Progenitor cell of endocrine pancreas (in vitro differentiated cells): ENCODE measurements at regions not wholly inside any gene's neighbourhood (a gene's known extent, or its start where the extent isn't known, plus 50 kb on each side); places are given as distances from the start of the nearest gene placed in this dataset.

Experiments
- DNase-seq: peaks from one replicate; pipeline ENCODE4 v3.0.0; 2021; ENCODE audit warnings: low spot score; ENCODE audit not compliant: unreplicated experiment
- H3K27ac Mint-ChIP-seq: 2 replicates; pipeline ENCODE4 v1.8.0; 2021; ENCODE audit warnings: mild to moderate bottlenecking, moderate library complexity, mixed read lengths
- H3K27me3 Mint-ChIP-seq: 2 replicates; pipeline ENCODE4 v1.8.0; 2021; ENCODE audit warnings: mixed read lengths
- H3K36me3 Mint-ChIP-seq: 2 replicates; pipeline ENCODE4 v1.8.0; 2022; ENCODE audit warnings: mixed read lengths; ENCODE audit not compliant: insufficient read depth
- H3K4me1 Mint-ChIP-seq: 2 replicates; pipeline ENCODE4 v1.8.0; 2021; ENCODE audit warnings: low read depth, mixed read lengths
- H3K4me3 Mint-ChIP-seq: 2 replicates; pipeline ENCODE4 v1.8.0; 2021; ENCODE audit warnings: low read depth, mild to moderate bottlenecking, moderate library complexity, mixed read lengths
- H3K9me3 Mint-ChIP-seq: 2 replicates; pipeline ENCODE4 v1.8.0; 2021; ENCODE audit warnings: low read depth, mixed read lengths
- CTCF ChIP-seq: fragments of 200-600 bp; sonication (generic); IDR thresholded peaks from one replicate; pipeline ENCODE4 v1.5.0; 2021; ENCODE audit warnings: antibody characterized with exemption, mild to moderate bottlenecking; ENCODE audit not compliant: unreplicated experiment

- Mint-ChIP-seq H3K27me3 (peaks cover 2% of the 10 kb centered on the region), H3K9me3 (no peaks in the 10 kb centered on the region), H3K4me3 (no peak overlapping the region), H3K36me3 (no peaks in the 10 kb centered on the region), H3K4me1 (no peaks in the 10 kb centered on the region), H3K27ac (no peak overlapping the region)
- no peak for DNase-seq
- TF ChIP-seq CTCF = no peak
Observed at GRCh38 chr4:96993560-96993959, 1149.7 kb downstream of the STPG2 start.

DNA sequence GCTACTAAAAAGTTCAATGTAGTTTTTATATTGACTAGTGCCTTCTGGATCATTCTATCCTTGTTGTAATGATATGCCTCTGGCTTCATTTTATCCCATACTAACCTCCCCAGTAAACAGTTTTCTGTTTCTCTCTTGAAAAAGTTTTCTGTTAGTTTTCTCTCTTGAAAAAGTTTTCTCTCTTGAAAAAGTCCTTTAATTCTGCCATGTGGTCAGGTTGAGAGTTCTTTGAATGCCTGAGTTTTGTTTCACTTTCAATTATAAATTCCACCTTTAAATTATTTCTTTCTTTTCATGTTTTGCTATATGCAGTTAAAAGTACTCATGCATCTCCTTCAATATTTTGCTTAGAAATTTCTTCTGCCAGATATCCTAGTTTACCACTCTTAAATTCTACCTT is 1139.6 kb downstream of the STPG2 start:
- no peak for DNase-seq
- H3K4me1 Mint-ChIP-seq = no peaks in the 10 kb centered on the region
- H3K4me3 Mint-ChIP-seq = no peak overlapping the region
- H3K9me3 Mint-ChIP-seq = no peaks in the 10 kb centered on the region
- no peaks in the 10 kb centered on the region for H3K27me3 Mint-ChIP-seq
- no peaks in the 10 kb centered on the region for H3K36me3 Mint-ChIP-seq
- no peak for TF ChIP-seq CTCF
- H3K27ac Mint-ChIP-seq = no peak overlapping the region

- DNase-seq = no peak
- Mint-ChIP-seq H3K27ac (no peak overlapping the region), H3K9me3 (no peaks in the 10 kb centered on the region), H3K27me3 (no peaks in the 10 kb centered on the region), H3K4me1 (peaks cover 8% of the 10 kb centered on the region), H3K36me3 (no peaks in the 10 kb centered on the region), H3K4me3 (no peak overlapping the region)
- TF ChIP-seq CTCF = no peak
Observed at GRCh38 chr4:97013309-97013708, 1130.0 kb downstream of the STPG2 start.

DNA sequence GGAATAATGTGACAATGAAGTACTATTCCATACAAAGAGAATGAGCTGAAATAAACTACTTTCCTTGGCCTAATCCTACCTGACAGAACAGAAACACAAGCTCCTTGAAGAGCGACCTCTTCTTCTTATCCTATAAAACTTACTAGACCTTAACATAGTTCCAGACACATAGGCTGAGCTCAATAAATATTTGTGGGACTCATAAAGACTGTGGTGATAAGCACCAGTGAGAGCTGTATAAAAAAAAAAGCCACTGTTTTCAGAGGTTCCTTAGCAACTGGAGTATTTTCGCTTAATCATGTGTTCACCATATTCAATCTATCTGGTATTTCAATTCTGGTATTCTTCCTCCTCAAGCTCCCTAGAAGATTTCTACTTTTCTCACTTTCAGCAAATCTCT is 1129.6 kb downstream of the STPG2 start:
- no peak for TF ChIP-seq CTCF
- no peak overlapping the region for H3K4me3 Mint-ChIP-seq
- H3K4me1 Mint-ChIP-seq = peaks cover 8% of the 10 kb centered on the region
- H3K27ac Mint-ChIP-seq = no peak overlapping the region
- DNase-seq = no peak
- H3K27me3 Mint-ChIP-seq = no peaks in the 10 kb centered on the region
- no peaks in the 10 kb centered on the region for H3K36me3 Mint-ChIP-seq
- no peaks in the 10 kb centered on the region for H3K9me3 Mint-ChIP-seq

GRCh38 chr4:97015301-97015700 is 1128.0 kb downstream of the STPG2 start:
- Mint-ChIP-seq H3K4me1 (peaks cover 8% of the 10 kb centered on the region), H3K27me3 (no peaks in the 10 kb centered on the region), H3K9me3 (no peaks in the 10 kb centered on the region)

More at GRCh38 chr4:97015301-97015700, 1128.0 kb downstream of the STPG2 start:
- Mint-ChIP-seq H3K4me3 (no peak overlapping the region), H3K36me3 (no peaks in the 10 kb centered on the region), H3K27ac (no peak overlapping the region)
- no peak for DNase-seq
- no peak for TF ChIP-seq CTCF
